ENCODE measurements at regions not wholly inside any gene's neighbourhood (a gene's known extent, or its start where the extent isn't known, plus 50 kb on each side); places are given as distances from the start of the nearest gene placed in this dataset.

DNA sequence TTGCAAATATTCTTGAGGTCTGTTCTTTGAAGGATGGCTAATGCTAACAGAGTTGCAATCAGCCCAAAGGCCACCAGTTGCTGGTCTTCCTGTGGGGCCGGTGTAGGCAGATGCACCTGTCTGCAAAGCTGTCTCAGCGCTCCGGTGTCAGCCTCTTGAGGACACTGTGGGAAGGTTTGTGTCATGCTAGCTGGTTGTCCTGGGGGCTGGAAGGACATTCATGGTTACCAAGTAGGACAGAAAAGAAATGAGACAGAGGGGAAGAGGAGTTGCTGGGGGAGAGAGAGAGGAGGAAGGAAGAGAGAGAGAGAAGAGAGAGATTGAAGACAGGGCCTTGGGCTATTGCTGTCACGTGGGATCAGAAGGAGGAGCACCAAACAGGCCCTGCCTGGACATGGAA, 639.6 kb upstream of the HS6ST1 start:
- no peaks in the 10 kb centered on the region for H3K27me3 ChIP-seq (ENCODE audit: low read length)
- no peak overlapping the region for H3K9ac ChIP-seq (ENCODE audit: low read length)
- H3F3A ChIP-seq (ENCODE audit: low read length, unreplicated experiment), result no peaks in the 10 kb centered on the region
- H3K9me2 ChIP-seq (replicated peaks; ENCODE audit: low read length), result no peaks in the 10 kb centered on the region
- no peak overlapping the region for H2AFZ ChIP-seq (ENCODE audit: low read length)
- intact Hi-C loops (cut with micrococcal nuclease), result no loop called here
- ChIA-PET POLR2A (ENCODE audit: unreplicated experiment) (no interaction called here), CTCF (no interaction called here)
- H3K4me2 ChIP-seq (ENCODE audit: low read length), result no peak overlapping the region
- H4K20me1 ChIP-seq (ENCODE audit: low read length), result no peaks in the 10 kb centered on the region
- BruUV-seq (replicated peaks), result no TSS peak
- peaks cover 6% of the 10 kb centered on the region; the same call in 1 of the 2 replicates for H3K9me3 ChIP-seq (ENCODE audit: low read length)
- no peak overlapping the region for H3K4me3 ChIP-seq (ENCODE audit: low read length)
- no peaks in the 10 kb centered on the region for H3K79me2 ChIP-seq (ENCODE audit: low read length)
- ATAC-seq (no peak), DNase-seq (no peak)
- TF ChIP-seq, protein P1, sequence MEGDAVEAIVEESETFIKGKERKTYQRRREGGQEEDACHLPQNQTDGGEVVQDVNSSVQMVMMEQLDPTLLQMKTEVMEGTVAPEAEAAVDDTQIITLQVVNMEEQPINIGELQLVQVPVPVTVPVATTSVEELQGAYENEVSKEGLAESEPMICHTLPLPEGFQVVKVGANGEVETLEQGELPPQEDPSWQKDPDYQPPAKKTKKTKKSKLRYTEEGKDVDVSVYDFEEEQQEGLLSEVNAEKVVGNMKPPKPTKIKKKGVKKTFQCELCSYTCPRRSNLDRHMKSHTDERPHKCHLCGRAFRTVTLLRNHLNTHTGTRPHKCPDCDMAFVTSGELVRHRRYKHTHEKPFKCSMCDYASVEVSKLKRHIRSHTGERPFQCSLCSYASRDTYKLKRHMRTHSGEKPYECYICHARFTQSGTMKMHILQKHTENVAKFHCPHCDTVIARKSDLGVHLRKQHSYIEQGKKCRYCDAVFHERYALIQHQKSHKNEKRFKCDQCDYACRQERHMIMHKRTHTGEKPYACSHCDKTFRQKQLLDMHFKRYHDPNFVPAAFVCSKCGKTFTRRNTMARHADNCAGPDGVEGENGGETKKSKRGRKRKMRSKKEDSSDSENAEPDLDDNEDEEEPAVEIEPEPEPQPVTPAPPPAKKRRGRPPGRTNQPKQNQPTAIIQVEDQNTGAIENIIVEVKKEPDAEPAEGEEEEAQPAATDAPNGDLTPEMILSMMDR (conservative IDR thresholded peaks at IDR 0.05; ENCODE audit: low read depth, low read length), result no peak
- TF ChIP-seq EZH2 (IDR thresholded peaks at IDR 0.05; ENCODE audit: low read length, unreplicated experiment), result no peak
- TF ChIP-seq EZH2phosphoT487 (IDR thresholded peaks at IDR 0.05; ENCODE audit: borderline replicate concordance, low read length), result no peak
- H3K4me1 ChIP-seq (ENCODE audit: insufficient read depth, low read length), result no peaks in the 10 kb centered on the region
- H3K36me3 ChIP-seq (ENCODE audit: low read depth, low read length), result no peaks in the 10 kb centered on the region
- no peak overlapping the region for H3K27ac ChIP-seq (ENCODE audit: low read length)

DNA sequence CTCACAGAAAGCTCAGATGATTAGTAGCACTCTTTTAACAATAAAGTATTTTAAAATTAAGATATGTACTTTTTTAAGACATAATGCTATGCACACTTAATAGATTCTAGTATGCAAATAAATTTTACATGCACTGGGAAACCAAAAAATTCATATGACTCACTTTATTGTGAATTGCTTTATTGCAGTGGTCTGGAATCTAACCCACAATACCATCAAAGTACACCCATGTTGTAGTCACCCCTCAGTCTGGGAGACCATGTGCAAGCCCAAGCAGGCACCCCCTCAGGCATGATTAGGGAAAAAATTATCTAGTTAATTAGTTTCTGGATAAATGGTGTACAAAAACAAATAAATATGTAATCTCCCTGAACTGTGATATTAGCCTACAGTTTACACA, 649.0 kb upstream of the HS6ST1 start:
- no peaks in the 10 kb centered on the region for H4K20me1 ChIP-seq (ENCODE audit: low read length)
- TF ChIP-seq, protein P1 (conservative IDR thresholded peaks at IDR 0.05; ENCODE audit: low read depth, low read length), result no peak
- TF ChIP-seq EZH2 (IDR thresholded peaks at IDR 0.05; ENCODE audit: low read length, unreplicated experiment), result no peak
- TF ChIP-seq EZH2phosphoT487 (IDR thresholded peaks at IDR 0.05; ENCODE audit: borderline replicate concordance, low read length), result no peak
- BruUV-seq (replicated peaks), result no TSS peak
- no peaks in the 10 kb centered on the region for H3K36me3 ChIP-seq (ENCODE audit: low read depth, low read length)
- ATAC-seq (no peak), DNase-seq (no peak)
- H3K4me3 ChIP-seq (ENCODE audit: low read length), result no peak overlapping the region
- H3K4me1 ChIP-seq (ENCODE audit: insufficient read depth, low read length), result no peaks in the 10 kb centered on the region
- no peaks in the 10 kb centered on the region for H3K27me3 ChIP-seq (ENCODE audit: low read length)
- H3K79me2 ChIP-seq (ENCODE audit: low read length), result no peaks in the 10 kb centered on the region
- ChIA-PET CTCF (no interaction called here), POLR2A (ENCODE audit: unreplicated experiment) (no interaction called here)
- H2AFZ ChIP-seq (ENCODE audit: low read length), result no peak overlapping the region
- intact Hi-C loops (cut with micrococcal nuclease), result no loop called here
- H3K9me2 ChIP-seq (replicated peaks; ENCODE audit: low read length), result no peaks in the 10 kb centered on the region
- peaks cover 8% of the 10 kb centered on the region; the same call in 1 of the 2 replicates for H3K9me3 ChIP-seq (ENCODE audit: low read length)
- H3K27ac ChIP-seq (ENCODE audit: low read length), result no peak overlapping the region
- H3K4me2 ChIP-seq (ENCODE audit: low read length), result no peak overlapping the region
- no peaks in the 10 kb centered on the region for H3F3A ChIP-seq (ENCODE audit: low read length, unreplicated experiment)
- no peak overlapping the region for H3K9ac ChIP-seq (ENCODE audit: low read length)

DNA sequence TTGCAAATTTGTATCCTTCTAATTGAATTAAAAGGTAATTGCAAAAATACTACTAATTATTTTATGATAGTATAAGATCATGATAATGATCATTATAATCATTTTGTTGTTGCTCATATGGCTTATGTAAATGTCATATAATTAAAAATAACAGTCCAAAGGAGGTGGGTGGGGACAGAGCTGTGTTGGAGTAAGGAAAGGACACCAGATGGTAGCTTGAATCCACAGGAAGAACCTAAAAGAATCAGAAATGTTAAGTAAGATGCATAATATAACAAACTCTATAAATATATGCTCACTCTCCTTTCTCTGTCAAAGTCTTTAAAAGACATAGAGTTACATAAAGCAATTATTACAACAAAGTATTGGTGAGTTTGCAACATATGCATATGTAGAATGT, 650.7 kb upstream of the HS6ST1 start:
- no peak overlapping the region for H3K27ac ChIP-seq (ENCODE audit: low read length)
- BruUV-seq (replicated peaks), result no TSS peak
- ChIA-PET CTCF (no interaction called here), POLR2A (ENCODE audit: unreplicated experiment) (no interaction called here)
- H4K20me1 ChIP-seq (ENCODE audit: low read length), result no peaks in the 10 kb centered on the region
- intact Hi-C loops (cut with micrococcal nuclease), result no loop called here
- no peaks in the 10 kb centered on the region for H3K36me3 ChIP-seq (ENCODE audit: low read depth, low read length)
- no peaks in the 10 kb centered on the region for H3K9me2 ChIP-seq (replicated peaks; ENCODE audit: low read length)
- no peaks in the 10 kb centered on the region for H3K4me1 ChIP-seq (ENCODE audit: insufficient read depth, low read length)
- DNase-seq (no peak), ATAC-seq (no peak)
- no peak overlapping the region for H2AFZ ChIP-seq (ENCODE audit: low read length)
- H3K4me2 ChIP-seq (ENCODE audit: low read length), result no peak overlapping the region
- H3F3A ChIP-seq (ENCODE audit: low read length, unreplicated experiment), result no peaks in the 10 kb centered on the region
- no peak overlapping the region for H3K9ac ChIP-seq (ENCODE audit: low read length)
- no peaks in the 10 kb centered on the region for H3K27me3 ChIP-seq (ENCODE audit: low read length)
- H3K9me3 ChIP-seq (ENCODE audit: low read length), result no peaks in the 10 kb centered on the region
- H3K79me2 ChIP-seq (ENCODE audit: low read length), result no peaks in the 10 kb centered on the region
- TF ChIP-seq EZH2phosphoT487 (IDR thresholded peaks at IDR 0.05; ENCODE audit: borderline replicate concordance, low read length) (no peak), EZH2 (IDR thresholded peaks at IDR 0.05; ENCODE audit: low read length, unreplicated experiment) (no peak)
- TF ChIP-seq, protein P1 (conservative IDR thresholded peaks at IDR 0.05; ENCODE audit: low read depth, low read length), result no peak
- no peak overlapping the region for H3K4me3 ChIP-seq (ENCODE audit: low read length)
